NAMALWA (cell line): ENCODE measurements at regions not wholly inside any gene's neighbourhood (a gene's known extent, or its start where the extent isn't known, plus 50 kb on each side); places are given as distances from the start of the nearest gene placed in this dataset.

Experiments
- DNase-seq: peaks from one replicate; pipeline ENCODE4 v3.0.0-alpha.2; 2015; ENCODE audit warnings: low spot score

GRCh38 chr9:80134487-80134886 is 562.7 kb downstream of the TLE4 start:
- no peak for DNase-seq

GRCh38 chr9:80131627-80132026 is 559.9 kb downstream of the TLE4 start:
- DNase-seq, result no peak

GRCh38 chr9:80127920-80128319 is 556.2 kb downstream of the TLE4 start:
- no peak for DNase-seq

GRCh38 chr9:80125731-80126264 is 554.0 kb downstream of the TLE4 start:
- DNase-seq, result no peak

- DNase-seq, result no peak
Measured at GRCh38 chr9:80117031-80117430, 545.3 kb downstream of the TLE4 start.

GRCh38 chr9:80114241-80114640 is 542.5 kb downstream of the TLE4 start:
- no peak for DNase-seq

- DNase-seq, result no peak
Measured at GRCh38 chr9:80107931-80108660, 536.3 kb downstream of the TLE4 start.

- no peak for DNase-seq
Measured at GRCh38 chr9:80097476-80097875, 525.7 kb downstream of the TLE4 start.

- DNase-seq, result no peak
Measured at GRCh38 chr9:80094176-80094771, 522.5 kb downstream of the TLE4 start.

GRCh38 chr9:80093695-80094094 is 521.9 kb downstream of the TLE4 start:
- no peak for DNase-seq

GRCh38 chr9:80091526-80091925 is 519.8 kb downstream of the TLE4 start:
- DNase-seq, result no peak

- no peak for DNase-seq
Measured at GRCh38 chr9:80090317-80090716, 518.6 kb downstream of the TLE4 start.

- no peak for DNase-seq
Measured at GRCh38 chr9:80086822-80087345, 515.1 kb downstream of the TLE4 start.

GRCh38 chr9:80086386-80086785 is 514.6 kb downstream of the TLE4 start:
- DNase-seq, result no peak

GRCh38 chr9:80085668-80086067 is 513.9 kb downstream of the TLE4 start:
- DNase-seq, result no peak

GRCh38 chr9:80082213-80082612 is 510.4 kb downstream of the TLE4 start:
- DNase-seq, result no peak

GRCh38 chr9:80078826-80079225 is 507.1 kb downstream of the TLE4 start:
- DNase-seq, result no peak

GRCh38 chr9:80077059-80077458 is 505.3 kb downstream of the TLE4 start:
- no peak for DNase-seq

- no peak for DNase-seq
Measured at GRCh38 chr9:80076162-80076561, 504.4 kb downstream of the TLE4 start.

GRCh38 chr9:80074439-80074838 is 502.7 kb downstream of the TLE4 start:
- DNase-seq, result no peak

- DNase-seq, result no peak
Measured at GRCh38 chr9:80072451-80072850, 500.7 kb downstream of the TLE4 start.

GRCh38 chr9:80070071-80070742 is 498.4 kb downstream of the TLE4 start:
- no peak for DNase-seq

- no peak for DNase-seq
Measured at GRCh38 chr9:80066931-80067330, 495.2 kb downstream of the TLE4 start.
